DOHH2 (cell line): ENCODE measurements at regions not wholly inside any gene's neighbourhood (a gene's known extent, or its start where the extent isn't known, plus 50 kb on each side); places are given as distances from the start of the nearest gene placed in this dataset.

Experiments
- H3F3A ChIP-seq: fragments of 200-600 bp; sonication (generic), shearing (Covaris generic); 2 replicates; pipeline ENCODE4 v1.6.0; 2016; ENCODE audit warnings: antibody characterized with exemption, mild to moderate bottlenecking; ENCODE audit not compliant: control insufficient read depth, insufficient read depth
- H3K27ac ChIP-seq: fragments of 200-600 bp; sonication (generic); 2 replicates; pipeline ENCODE4 v1.5.1; 2014; ENCODE audit warnings: low read depth, mild to moderate bottlenecking, low read length, moderate library complexity
- H3K27me3 ChIP-seq: fragments of 200-600 bp; sonication (generic); 2 replicates; pipeline ENCODE4 v1.6.1; 2014; ENCODE audit warnings: mild to moderate bottlenecking, low read length, mixed read lengths; ENCODE audit not compliant: control insufficient read depth
- H3K36me3 ChIP-seq: fragments of 200-600 bp; sonication (generic); 2 replicates; pipeline ENCODE4 v1.6.1; 2014; ENCODE audit warnings: mild to moderate bottlenecking, low read length, moderate library complexity, mixed read lengths; ENCODE audit not compliant: control insufficient read depth
- H3K4me1 ChIP-seq: fragments of 200-600 bp; sonication (generic); 2 replicates; pipeline ENCODE4 v1.6.1; 2014; ENCODE audit warnings: mild to moderate bottlenecking, low read length, mixed read lengths; ENCODE audit not compliant: control insufficient read depth
- H3K4me2 ChIP-seq: fragments of 200-600 bp; sonication (generic); 2 replicates; pipeline ENCODE4 v1.6.0; 2014; ENCODE audit warnings: mild to moderate bottlenecking, low read length, moderate library complexity
- H3K4me3 ChIP-seq: fragments of 200-600 bp; sonication (generic); 2 replicates; pipeline ENCODE4 v1.5.1; 2014; ENCODE audit warnings: mild to moderate bottlenecking, low read length, mixed read lengths
- H3K79me2 ChIP-seq: fragments of 200-600 bp; sonication (generic); 2 replicates; pipeline ENCODE4 v1.6.1; 2014; ENCODE audit warnings: mild to moderate bottlenecking, low read length, mixed read lengths; ENCODE audit not compliant: control insufficient read depth
- H3K9me2 ChIP-seq: fragments of 200-600 bp; sonication (generic); replicated peaks from 2 replicates; pipeline ENCODE4 v1.6.1; 2014; ENCODE audit warnings: mild to moderate bottlenecking, low read length, mixed read lengths; ENCODE audit not compliant: control insufficient read depth
- H3K9me3 ChIP-seq: fragments of 200-600 bp; sonication (generic); 2 replicates; pipeline ENCODE4 v1.6.1; 2014; ENCODE audit warnings: antibody characterized with exemption, low read length, mixed read lengths; ENCODE audit not compliant: control insufficient read depth, insufficient read depth
- H4K20me1 ChIP-seq: fragments of 200-600 bp; sonication (generic); 2 replicates; pipeline ENCODE4 v1.6.0; 2014; ENCODE audit warnings: low read depth, mild to moderate bottlenecking, antibody characterized with exemption, low read length, moderate library complexity; ENCODE audit not compliant: control insufficient read depth, insufficient read depth
- CTCF ChIP-seq: fragments of 200-600 bp; sonication (generic); IDR thresholded peaks from one replicate; pipeline ENCODE4 v1.5.1; 2014; ENCODE audit warnings: antibody characterized with exemption, mild to moderate bottlenecking, low read depth, low read length; ENCODE audit not compliant: poor library complexity, severe bottlenecking
- EZH2phosphoT487 ChIP-seq: fragments of 200-600 bp; sonication (generic); IDR thresholded peaks from 2 replicates; pipeline ENCODE4 v1.6.1; 2017; ENCODE audit warnings: borderline replicate concordance, mild to moderate bottlenecking, antibody characterized with exemption, low read length, moderate library complexity, mixed read lengths

- Histone ChIP-seq H3F3A (no peaks in the 10 kb centered on the region), H3K9me3 (no peaks in the 10 kb centered on the region), H3K27ac (no peak overlapping the region), H3K36me3 (no peaks in the 10 kb centered on the region), H3K27me3 (no peaks in the 10 kb centered on the region), H3K4me2 (no peak overlapping the region), H3K79me2 (no peaks in the 10 kb centered on the region), H3K4me3 (no peak overlapping the region), H4K20me1 (no peaks in the 10 kb centered on the region), H3K4me1 (no peaks in the 10 kb centered on the region), H3K9me2 (no peaks in the 10 kb centered on the region)
- TF ChIP-seq CTCF (no peak), EZH2phosphoT487 (no peak)
These were observed 593.1 kb upstream of the NECTIN3 start for GRCh38 chr3:110478377-110479054.

- no peak overlapping the region for H3K27ac ChIP-seq
These were observed 591.9 kb upstream of the NECTIN3 start for GRCh38 chr3:110479731-110480130.

GRCh38 chr3:110485389-110485788 lies 586.2 kb upstream of the NECTIN3 start:
- Histone ChIP-seq H3K9me3 (no peaks in the 10 kb centered on the region), H3F3A (no peaks in the 10 kb centered on the region), H3K9me2 (no peaks in the 10 kb centered on the region), H3K27me3 (no peaks in the 10 kb centered on the region), H3K79me2 (no peaks in the 10 kb centered on the region), H3K36me3 (no peaks in the 10 kb centered on the region), H3K27ac (no peak overlapping the region), H3K4me2 (no peak overlapping the region), H3K4me3 (no peak overlapping the region), H3K4me1 (no peaks in the 10 kb centered on the region), H4K20me1 (no peaks in the 10 kb centered on the region)
- no peak for TF ChIP-seq CTCF
- no peak for TF ChIP-seq EZH2phosphoT487

More at GRCh38 chr3:110479731-110480130, 591.9 kb upstream of the NECTIN3 start:
- H3K27me3 ChIP-seq: no peaks in the 10 kb centered on the region
- TF ChIP-seq CTCF: no peak
- no peak for TF ChIP-seq EZH2phosphoT487
- no peak overlapping the region for H3K4me2 ChIP-seq
- no peaks in the 10 kb centered on the region for H3K9me2 ChIP-seq
- no peaks in the 10 kb centered on the region for H3K4me1 ChIP-seq
- H3K4me3 ChIP-seq: no peak overlapping the region
- H3K36me3 ChIP-seq: no peaks in the 10 kb centered on the region
- no peaks in the 10 kb centered on the region for H3F3A ChIP-seq
- H4K20me1 ChIP-seq: no peaks in the 10 kb centered on the region
- no peaks in the 10 kb centered on the region for H3K9me3 ChIP-seq
- no peaks in the 10 kb centered on the region for H3K79me2 ChIP-seq
